Renal cortical epithelial cell (primary cell): ENCODE measurements at regions not wholly inside any gene's neighbourhood (a gene's known extent, or its start where the extent isn't known, plus 50 kb on each side); places are given as distances from the start of the nearest gene placed in this dataset.

Experiments
- DNase-seq: peaks from one replicate; pipeline ENCODE4 v3.0.0-alpha.2; 2011; ENCODE audit warnings: low read depth

DNA sequence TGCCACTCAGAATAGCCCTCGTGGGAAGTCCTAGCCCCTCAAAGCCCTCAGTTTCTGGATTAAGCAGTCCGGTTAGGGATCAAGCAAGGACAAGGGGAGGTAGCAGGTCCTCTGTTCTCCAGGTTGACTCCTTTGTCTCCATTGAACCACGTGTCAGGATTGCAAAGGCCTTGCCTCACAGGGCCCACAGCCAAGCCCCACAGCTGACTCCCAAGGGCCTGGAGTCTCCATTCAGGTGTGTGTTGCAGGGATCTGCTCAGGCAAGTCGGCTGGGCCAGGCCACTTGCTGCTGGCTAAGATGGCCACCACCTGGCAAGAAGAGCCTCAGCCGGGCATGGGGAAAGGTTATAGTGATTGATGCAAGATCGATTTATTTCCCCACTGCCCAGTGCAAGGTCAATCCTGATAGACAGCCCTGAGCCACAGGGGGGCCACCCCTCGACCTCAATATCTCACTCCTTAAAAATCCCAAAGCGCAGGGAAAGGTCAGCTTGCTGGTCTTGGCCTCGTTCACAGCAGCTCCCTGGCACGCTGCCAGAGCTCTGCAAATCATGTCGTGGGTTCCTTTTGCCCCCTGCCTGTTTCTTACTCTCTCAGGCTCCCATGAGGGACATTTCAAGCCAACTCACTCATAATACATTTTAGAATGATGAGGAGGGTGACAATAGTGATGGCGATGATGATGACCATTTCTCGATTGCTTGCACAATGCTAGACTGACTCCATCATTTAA, 75.9 kb downstream of the EDN3 start:
- DNase-seq: no peak

DNA sequence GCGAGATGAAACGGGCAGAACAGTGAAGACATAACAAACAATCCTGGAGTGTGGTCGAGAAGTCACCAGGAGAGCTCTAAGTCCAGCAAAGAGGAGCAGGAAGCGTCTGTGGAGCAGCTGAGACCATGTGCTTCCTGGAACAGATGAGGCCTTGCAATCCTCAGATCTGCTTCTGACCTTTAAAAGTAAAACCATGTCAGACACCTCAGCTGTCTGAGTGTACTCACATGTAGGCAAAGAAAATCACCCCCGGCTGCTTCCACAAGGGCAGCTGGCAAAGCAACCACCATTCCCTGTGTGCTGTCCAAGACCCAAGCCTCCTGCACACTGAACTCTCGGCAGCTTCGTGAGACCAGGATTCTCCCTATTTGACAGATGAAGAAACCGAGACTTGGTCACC, 76.6 kb downstream of the EDN3 start:
- DNase-seq: no peak

DNA sequence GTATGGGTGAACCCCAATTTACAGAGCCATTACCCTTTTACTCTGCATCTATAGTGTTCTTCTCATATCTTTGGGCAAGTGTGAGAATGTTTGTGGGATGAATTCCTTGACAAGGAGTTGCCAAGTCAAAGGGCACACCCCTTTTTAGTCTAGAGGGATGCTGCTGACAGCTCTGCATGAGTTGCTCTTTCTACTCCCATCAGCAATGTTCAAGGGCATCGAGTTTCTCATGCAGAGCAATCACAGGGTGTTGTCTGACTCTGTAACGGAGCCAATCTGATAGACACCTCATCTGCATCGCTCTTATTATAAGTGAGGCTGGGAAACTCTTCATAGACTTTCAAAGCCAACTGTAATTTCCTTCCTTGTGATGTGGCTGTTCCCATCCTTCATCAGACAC, 77.4 kb downstream of the EDN3 start:
- DNase-seq: no peak

DNA sequence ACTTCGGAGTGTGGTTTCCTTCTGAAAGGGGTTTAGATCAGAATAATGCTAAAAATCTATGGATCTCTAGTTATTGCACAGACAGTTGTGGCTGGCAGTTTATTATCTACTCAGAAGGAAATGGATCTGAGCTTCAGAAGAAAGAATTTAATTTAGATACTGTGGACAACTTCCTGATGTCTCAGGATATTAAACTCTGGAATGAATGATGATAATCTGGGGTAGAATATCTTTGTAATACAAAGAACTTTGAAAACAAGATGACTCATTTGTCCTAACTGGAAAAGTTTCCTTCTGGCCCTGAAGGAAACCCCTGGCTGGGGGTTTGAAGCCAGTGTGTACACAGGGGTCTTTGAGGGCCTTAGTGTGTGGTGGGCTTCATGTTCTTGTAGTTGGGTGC, 78.0 kb downstream of the EDN3 start:
- DNase-seq: no peak

DNA sequence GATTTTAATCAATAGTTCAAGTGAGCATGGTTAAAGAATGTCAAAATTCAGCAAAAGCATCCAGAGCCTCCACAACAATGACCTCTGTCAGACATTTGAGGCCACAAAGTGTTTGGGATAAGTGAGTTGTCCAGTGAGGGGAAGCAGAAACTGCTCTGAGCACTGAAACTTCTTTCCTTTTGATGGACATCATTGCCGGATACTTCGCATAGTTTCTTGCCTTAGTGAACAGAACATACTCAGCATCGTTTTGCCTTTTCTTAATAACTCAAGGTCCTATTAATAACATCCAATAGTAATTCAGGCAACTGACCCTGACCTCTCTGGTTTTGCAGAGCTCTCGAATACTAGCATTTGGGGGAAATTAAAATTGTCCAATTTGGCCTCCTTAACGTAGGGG, 78.6 kb downstream of the EDN3 start:
- no peak for DNase-seq

DNA sequence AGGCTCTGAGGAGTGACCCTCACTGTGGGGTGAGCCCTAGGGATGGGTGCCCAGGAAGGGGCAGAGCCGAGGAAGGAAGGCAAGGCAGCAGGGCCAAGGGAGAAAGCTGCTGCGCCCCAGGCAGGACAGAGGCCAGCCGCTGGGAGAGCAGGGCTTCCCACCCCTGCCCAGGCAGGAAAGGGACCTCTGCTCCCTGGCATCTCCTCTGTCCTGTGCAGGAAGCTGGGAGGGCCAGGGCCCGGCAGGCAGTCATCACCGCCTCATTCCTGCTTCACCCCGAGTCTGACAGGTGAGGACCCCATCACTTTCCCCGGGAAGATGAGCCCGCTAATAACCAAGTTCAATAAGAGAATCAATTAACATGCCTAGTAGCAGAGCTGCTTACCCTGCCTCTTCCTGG, 81.3 kb downstream of the EDN3 start:
- DNase-seq: no peak

DNA sequence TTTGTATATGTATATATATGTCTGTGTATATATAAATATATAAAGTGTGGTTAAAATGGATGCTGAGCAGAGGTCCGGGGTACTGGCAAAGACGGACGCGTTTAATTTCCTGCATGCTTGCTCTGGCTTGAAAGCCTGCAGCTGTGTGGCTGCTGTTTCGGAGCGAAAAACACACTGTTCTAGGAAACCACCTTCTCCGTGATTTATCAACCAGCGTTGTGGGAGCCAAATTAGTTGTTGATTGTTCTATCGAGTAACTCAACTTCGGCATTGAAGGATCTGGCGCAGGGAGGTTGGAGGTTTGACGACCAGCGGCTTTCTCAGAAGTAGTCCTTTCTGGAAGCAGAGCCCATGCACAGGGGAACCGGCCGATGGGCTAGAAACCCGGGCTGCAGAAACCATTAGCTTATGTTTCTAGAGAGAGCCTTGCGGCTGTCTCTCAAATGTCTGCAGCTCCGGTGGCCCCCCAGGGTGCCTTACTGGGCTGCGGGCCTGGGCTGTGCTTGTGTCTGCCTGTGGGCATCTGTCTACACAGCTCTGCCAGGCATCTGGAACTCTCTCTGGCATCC, 81.8 kb downstream of the EDN3 start:
- no peak for DNase-seq

DNA sequence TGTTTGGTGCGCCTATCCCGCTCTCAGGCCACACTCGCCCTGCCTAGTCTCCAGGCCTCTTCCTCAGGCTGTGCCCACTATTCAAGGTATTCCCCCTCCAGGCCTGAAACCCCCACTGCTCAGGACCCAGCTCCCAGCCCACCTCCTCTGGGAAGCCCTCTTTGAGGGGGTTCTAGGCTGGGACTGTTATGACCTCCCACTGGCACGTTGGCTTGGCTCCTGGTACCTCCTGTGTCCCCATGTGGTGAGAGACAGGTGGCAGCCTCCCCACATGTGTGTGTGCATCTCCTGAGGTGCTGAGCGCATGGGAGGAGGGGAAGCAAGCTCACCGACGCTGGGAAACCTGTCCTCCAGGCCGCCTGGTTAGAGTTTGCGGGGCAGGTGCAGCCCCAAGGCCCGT, 82.5 kb downstream of the EDN3 start:
- no peak for DNase-seq

DNA sequence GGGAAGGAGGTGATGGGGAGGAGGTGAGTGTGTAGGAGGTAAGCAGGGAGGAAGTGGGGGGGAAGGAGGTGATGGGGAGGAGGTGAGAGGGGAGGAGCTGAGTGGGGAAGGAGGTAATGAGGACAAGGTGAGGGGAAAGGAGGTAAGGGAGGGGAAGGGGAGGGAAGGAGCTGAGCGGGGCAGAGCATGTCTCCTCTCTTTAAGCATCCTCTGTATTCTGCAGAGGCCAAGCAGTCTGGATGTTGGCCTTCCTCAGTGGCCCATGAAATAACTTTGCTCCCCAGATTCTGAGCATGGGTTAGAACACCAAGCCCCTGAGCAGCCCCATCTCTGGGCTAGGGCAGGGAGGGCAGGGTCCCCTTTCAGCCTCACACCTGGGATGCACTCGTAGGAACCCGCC, 84.6 kb downstream of the EDN3 start:
- DNase-seq: no peak

DNA sequence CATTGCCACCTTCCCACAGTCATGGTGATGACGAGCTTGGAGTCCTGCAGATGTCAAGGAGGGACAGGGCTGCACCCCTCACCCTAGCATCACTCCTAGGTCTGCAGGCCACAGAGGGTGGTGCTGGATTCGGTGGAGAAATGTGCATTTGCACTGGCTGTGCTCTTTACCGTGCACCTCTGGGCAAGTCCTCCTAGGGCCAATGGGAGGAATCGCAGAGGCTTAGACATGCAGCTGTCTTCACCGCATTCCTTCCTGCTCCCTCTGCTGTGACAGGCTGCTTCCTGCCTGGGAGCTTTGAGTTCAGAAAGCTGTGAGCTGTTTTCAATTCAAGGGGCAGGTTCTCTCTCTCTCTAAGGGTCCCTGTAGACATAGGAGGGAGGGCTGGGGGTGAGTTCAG, 85.1 kb downstream of the EDN3 start:
- no peak for DNase-seq

DNA sequence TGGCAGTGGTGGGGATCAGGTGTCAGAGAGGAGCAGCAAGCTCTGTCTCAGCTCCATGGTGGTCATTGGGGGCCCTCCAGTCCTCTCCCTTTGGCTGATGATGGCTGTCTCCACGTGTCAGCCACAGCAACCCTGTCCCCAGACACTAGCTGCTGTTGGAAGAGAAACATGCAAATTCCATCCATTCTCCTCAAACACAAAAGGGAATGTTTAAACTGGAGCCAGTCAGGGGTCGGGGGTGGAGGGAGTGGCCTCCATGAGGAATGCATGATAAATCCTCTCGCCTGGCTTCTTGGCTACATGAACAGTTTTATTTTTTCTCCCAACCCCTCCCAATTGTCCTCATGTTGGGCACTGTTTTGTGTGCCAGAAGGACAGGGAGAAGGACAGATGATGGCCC, 86.4 kb downstream of the EDN3 start:
- DNase-seq: no peak

DNA sequence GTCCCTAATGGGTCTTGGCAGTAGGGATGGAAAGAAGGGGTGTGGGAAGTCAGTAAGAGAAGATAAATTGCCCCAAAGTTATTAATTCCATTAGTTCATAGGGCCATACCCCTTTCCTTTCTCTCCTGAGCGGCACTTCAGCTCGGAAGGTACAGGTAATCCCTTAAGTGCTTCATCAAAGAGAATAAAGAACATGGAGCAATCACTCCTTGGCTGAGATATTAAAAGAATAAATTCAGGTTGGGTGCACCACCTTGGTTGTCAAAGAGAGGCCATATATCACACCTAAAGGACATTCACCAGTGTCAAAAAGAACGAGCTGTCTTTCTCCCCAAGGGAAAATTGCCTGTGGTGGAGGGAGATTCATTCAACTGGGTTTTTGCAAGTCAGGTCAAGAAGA, 87.5 kb downstream of the EDN3 start:
- no peak for DNase-seq

DNA sequence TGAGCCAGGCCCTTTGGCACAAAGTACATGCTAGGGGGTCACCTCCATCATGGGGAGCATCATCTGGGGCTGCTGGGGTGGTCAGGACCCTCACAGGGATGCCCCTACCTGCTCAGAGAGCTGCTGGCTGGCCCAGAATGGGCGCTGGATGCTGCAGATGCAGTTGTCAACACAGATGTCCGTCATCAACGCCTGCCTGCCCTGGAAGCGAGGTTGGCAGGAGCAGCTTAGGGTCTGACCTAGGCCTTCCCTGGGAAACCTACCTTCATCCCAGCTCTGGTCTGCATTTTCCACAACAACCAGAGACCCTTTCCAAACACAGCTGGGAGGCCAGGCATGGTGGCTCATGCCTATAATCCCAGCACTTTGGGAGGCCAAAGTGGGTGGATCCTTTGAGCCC, 88.0 kb downstream of the EDN3 start:
- no peak for DNase-seq

DNA sequence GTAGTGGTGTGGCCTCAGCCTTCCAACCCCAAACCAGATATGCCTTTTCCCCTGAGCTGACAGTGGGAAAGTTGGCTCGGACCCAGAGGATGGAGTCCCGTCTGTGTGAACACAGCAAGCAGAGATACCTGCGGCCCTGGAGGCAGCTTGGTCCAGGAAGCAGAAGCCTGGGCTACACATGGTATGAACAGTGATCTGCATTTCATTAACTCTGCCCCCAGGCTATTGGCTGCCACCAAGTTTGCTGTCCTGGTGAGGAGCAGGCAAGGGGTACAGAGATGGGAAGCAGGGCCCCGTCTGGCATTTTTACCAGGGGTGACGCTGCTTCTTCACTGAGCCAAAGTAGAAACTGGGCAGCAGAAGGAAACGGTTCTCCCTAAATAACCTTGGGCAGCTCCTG, 90.0 kb downstream of the EDN3 start:
- no peak for DNase-seq

DNA sequence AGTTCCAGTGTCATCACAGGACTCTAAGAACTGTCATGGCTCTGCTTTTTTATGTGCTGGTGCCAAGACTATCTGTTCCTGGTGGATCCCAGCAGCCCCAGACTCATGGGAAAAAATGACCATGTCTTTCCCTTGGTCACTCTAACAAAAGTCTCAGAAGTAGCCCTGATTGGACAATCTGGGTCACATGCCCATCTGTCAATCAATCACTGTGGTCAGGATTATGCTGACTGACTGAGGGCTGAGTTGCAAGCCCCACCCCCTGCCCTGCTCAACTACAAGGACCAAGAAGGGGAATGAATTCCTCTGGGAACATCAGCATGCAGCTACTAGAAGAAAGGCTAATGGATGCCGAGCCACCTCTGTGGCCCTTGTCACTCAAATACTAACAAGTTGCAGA, 91.6 kb downstream of the EDN3 start:
- DNase-seq: no peak

DNA sequence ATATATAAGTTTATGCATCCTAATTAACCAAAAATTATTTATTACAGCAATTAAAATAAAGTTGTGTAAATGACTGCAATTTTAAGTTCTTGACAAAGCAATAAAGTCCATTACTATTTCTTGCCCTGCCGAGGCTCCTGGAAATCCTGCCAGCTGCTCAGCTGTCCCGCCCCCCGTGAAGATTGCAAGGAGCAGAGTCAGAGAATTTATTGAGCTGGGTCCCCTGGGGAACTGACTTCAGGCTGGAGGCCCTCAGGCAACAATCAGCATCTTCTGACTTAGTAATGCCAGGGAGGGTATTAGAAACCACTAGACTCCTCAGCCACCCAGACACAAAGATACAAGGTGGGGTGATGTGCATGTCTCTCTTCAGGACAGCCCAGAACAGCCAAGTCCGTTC, 92.3 kb downstream of the EDN3 start:
- DNase-seq: no peak

DNA sequence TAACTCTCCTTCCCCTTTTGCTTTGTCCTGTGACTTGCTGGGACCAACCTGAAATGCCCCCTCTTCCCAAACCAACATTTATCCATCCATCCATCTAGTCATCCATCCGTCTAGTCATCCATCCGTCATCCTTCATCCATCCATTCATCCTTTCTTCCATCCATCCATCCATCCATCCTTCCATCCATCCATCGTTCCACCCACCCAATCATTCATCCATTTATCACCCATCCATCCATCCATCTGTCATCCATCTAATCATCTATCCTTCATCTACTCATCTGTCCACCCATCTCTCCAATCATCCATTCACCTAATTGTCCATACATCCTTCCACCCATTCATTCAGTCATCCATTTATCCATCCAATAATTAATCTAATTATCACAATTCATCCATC, 92.7 kb downstream of the EDN3 start:
- no peak for DNase-seq

DNA sequence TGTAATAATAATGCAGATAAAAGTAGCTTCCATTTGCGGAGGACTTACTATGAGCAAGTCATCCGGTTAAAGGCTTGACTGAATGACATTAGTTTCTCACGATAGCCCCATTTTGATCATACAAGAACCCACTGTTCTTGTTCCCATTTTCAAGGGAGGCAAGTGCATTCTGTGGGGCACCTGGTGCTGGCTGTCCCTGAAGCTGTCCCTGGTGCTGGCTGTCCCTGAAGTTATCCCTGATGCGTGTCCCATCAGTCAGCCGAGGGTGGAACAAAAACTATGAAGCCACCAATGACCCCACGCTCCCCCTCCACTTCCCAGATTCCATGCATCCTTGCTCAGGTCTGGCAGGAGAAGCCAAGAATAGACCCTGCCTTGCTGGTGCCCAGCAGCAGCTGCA, 95.3 kb downstream of the EDN3 start:
- no peak for DNase-seq

DNA sequence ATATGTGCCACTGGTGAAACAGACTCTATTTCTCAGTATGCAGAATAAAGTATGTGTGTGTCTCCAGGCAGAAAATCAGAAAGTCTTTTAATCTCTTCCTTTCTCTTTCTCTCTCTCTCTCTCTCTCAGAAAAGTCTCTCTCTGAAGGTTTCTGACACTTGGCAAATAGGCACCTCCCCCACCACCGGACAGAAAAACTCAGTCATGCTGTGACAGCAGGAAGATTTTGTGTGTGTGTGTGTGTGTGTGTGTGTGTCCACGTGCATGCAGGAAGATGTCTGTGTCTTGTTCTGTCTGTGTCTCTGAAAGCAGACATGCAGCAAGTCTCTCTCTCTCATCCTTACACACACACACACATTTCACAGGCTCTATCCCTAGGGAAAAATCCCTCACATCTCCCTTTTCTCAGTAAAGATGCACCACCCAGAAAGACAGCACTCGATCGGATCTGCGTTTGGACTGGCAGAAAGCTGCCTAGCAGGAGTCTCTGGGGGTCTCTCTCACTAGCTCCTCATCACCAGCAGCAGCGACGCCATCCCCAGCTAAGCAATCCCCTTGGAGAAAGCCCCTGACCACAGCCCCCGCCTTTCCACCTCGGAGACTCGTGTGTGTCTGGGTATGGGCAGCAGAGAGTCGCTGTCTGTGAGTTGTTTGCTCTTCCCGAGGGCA, 98.3 kb downstream of the EDN3 start:
- DNase-seq: no peak

DNA sequence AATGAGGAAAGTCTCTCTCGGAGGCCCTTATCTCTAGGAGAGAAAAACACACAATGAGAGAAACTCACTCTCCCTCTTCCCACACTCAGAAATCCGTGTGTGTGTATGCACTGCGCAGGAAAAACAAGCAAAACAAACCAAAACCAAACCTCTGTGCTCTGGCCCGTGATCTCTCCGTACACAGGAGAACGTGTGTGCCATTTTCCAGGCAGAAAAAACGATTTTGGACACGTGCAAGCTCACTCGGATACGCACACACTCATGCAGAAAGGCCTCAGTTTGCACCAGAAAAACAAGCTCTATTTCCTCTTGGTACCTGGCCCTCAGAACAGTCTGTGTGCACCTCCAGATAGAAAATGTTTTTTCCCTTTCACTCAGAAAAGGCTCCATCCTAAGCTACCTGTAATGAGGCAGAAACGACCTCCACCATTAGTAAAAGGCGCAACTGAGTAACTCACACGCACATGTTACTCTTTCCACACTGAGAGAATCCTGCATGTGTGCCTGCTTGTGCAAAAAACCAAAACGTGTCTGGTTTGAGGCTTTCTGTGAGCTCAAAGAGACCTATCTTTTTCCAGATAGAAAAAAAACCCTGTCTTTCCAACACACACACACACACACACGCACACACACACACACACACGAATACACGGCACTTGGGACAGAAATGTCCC, 99.2 kb downstream of the EDN3 start:
- no peak for DNase-seq

DNA sequence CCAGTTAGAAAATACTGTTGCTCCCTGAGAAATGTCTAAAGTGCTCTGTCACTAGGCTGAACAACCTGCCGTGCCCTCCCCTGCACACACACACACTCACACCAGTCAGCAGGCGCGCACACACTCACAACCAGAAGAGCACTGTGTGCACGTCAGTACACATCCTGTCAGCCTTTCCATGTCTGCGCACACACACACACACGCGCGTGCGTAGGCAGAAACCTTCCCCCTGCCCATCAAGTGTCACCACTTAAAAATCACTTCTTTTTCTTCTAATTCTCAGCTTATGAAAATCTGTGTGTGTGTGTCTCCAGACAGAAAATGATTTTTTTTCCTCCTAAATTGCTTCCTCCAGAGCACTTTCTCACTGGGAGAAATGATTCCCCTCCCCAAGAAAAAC, 100.3 kb downstream of the EDN3 start:
- DNase-seq: no peak

DNA sequence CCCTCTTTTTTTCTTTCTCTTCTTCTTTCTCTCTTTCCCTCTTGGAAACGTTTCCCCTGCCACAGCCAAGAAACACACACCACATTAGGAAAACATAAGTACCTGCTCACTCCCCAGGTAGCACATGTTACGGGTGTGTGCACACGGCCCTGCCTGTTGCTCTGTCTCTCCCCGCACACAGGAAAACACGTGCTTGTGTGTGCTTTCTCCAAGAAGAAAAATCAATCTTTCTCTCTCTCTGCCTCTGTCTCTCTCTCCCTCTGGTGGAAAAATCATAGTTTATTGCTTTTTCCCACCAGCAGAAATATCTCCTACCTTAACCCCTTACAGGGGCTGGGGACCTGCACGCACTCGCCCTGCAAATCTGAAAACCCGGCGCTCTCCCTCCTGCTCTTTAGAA, 102.3 kb downstream of the EDN3 start:
- DNase-seq: no peak
